ENCODE measurements at regions not wholly inside any gene's neighbourhood (a gene's known extent, or its start where the extent isn't known, plus 50 kb on each side); places are given as distances from the start of the nearest gene placed in this dataset.

GRCh38 chr1:38175121-38175520 is 128.5 kb upstream of the POU3F1 start:
- ChIA-PET POLR2A (interaction anchor here (0.6 to 0.8 kb wide), 2 partner anchors 9 to 20 kb away, joined by 3 to 5 read pairs; no protein-coding TSS in a partner anchor), CTCF (ENCODE audit: low intra/inter-chr PET ratio) (no interaction called here)
- no peak for ATAC-seq

DNA sequence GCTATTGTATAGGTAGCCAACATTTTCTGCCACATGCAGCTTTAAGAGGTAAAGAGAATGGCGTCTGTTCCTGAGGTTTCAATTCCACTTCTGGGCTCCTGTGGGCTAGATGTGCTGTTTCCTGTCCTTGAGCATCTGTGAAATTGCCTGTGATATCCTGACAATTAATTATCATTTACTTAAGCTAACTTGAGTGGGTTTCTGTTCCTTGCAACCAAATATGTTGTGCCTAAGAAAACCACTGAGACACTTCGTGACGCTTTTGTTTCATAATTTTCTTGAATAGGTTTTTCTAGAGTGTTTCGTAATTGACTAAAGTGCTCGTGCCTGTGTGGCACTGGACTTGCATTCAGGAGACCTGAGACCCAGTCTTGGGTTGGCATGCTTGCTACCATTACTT is 127.3 kb upstream of the POU3F1 start:
- H3K4me2 ChIP-seq (ENCODE audit: insufficient read depth, low read length) = no peak overlapping the region
- ATAC-seq (no peak), FAIRE-seq (no peak), DNase-seq (ENCODE audit: extremely low read depth in 1 of 4, low spot score in 3 of 4) (no peak)
- H2AFZ ChIP-seq (ENCODE audit: low read depth, low read length) = no peak overlapping the region
- H3K9me1 ChIP-seq (ENCODE audit: control insufficient read depth, insufficient read depth, low read length) = no peaks in the 10 kb centered on the region
- no peaks in the 10 kb centered on the region for H3K9me3 ChIP-seq (replicated peaks; ENCODE audit: control insufficient read depth, insufficient read depth, low read depth, low read length)
- H4K20me1 ChIP-seq (replicated peaks; ENCODE audit: control insufficient read depth, insufficient read depth, low read length) = no peaks in the 10 kb centered on the region
- POLR2A ChIA-PET = interaction anchor here (0.7 to 1.5 kb wide), 4 partner anchors 9 to 849 kb away, joined by 3 to 6 read pairs (median 3); no protein-coding TSS in a partner anchor
- H3K9ac ChIP-seq (ENCODE audit: insufficient read depth in 1 of 2, low read depth in 2 of 2, low read length in 2 of 2) = no peak overlapping the region
- H3K4me3 ChIP-seq = no peak overlapping the region
- 1% methylated on average over 5 of the region's 5 CpGs for WGBS (ENCODE audit: insufficient coverage, low coverage, missing lambda C conversion rate)
- H3K79me2 ChIP-seq (ENCODE audit: control insufficient read depth, insufficient read depth, low read length) = no peaks in the 10 kb centered on the region
- in situ Hi-C loops (cut with MboI) (no loop called here), intact Hi-C loops (cut with micrococcal nuclease) (no loop called here)
- CTCF ChIA-PET (ENCODE audit: low intra/inter-chr PET ratio) = no interaction called here
- peaks cover 27 to 34% of the 10 kb centered on the region in 2 experiments for H3K27me3 ChIP-seq (ENCODE audit: control insufficient read depth in 2 of 2, insufficient read depth in 2 of 2, low read length in 2 of 2)
- H3K27ac ChIP-seq (ENCODE audit: extremely low read depth, low read depth, low read length) = no peak overlapping the region
- no peaks in the 10 kb centered on the region for H3K4me1 ChIP-seq (replicated peaks in 1 of 2; ENCODE audit: control insufficient read depth in 2 of 2, insufficient read depth in 2 of 2, low read length in 2 of 2)
- no peaks in the 10 kb centered on the region for H3K36me3 ChIP-seq (ENCODE audit: control insufficient read depth, insufficient read depth, low read length)
- BruUV-seq (replicated peaks) = no TSS peak
- no peak for TF ChIP-seq RBM17 (IDR thresholded peaks at IDR 0.05; ENCODE audit: borderline replicate concordance, low read depth, low read length)
- no peak for TF ChIP-seq BACH1 (tag; IDR thresholded peaks at IDR 0.05)
- TF ChIP-seq ZNF586 (CRISPR knock-in tag; conservative IDR thresholded peaks at IDR 0.05) = no peak
- no peak for TF ChIP-seq HDAC3 (IDR thresholded peaks at IDR 0.05; ENCODE audit: borderline replicate concordance, partially characterized antibody)
- TF ChIP-seq, protein P1, sequence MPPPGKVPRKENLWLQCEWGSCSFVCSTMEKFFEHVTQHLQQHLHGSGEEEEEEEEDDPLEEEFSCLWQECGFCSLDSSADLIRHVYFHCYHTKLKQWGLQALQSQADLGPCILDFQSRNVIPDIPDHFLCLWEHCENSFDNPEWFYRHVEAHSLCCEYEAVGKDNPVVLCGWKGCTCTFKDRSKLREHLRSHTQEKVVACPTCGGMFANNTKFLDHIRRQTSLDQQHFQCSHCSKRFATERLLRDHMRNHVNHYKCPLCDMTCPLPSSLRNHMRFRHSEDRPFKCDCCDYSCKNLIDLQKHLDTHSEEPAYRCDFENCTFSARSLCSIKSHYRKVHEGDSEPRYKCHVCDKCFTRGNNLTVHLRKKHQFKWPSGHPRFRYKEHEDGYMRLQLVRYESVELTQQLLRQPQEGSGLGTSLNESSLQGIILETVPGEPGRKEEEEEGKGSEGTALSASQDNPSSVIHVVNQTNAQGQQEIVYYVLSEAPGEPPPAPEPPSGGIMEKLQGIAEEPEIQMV (tag; conservative IDR thresholded peaks at IDR 0.05; ENCODE audit: low read depth) = no peak
- no peak for TF ChIP-seq KDM1A (IDR thresholded peaks at IDR 0.05)
- no peak for TF ChIP-seq ILK (tag; IDR thresholded peaks at IDR 0.05; ENCODE audit: borderline replicate concordance, low read depth)
- TF ChIP-seq LEF1 (IDR thresholded peaks at IDR 0.05) = no peak
- TF ChIP-seq ZNF277 (CRISPR knock-in tag; IDR thresholded peaks at IDR 0.05; ENCODE audit: borderline replicate concordance) = no peak
- TF ChIP-seq SMARCE1 (IDR thresholded peaks at IDR 0.05) = no peak
- no peak for TF ChIP-seq PHTF2 (CRISPR knock-in tag; IDR thresholded peaks at IDR 0.05)
- no peak for TF ChIP-seq ZNF41 (CRISPR knock-in tag; conservative IDR thresholded peaks at IDR 0.05)
- TF ChIP-seq NFE2L1 (tag; IDR thresholded peaks at IDR 0.05; ENCODE audit: borderline replicate concordance, low read depth) = no peak

More at GRCh38 chr1:38175121-38175520, 128.5 kb upstream of the POU3F1 start:
- in situ Hi-C loops (cut with MboI) (no loop called here), intact Hi-C loops (cut with micrococcal nuclease) (no loop called here)
- DNase-seq (ENCODE audit: extremely low read depth in 1 of 4, low spot score in 3 of 4) = no peak
- no peak for TF ChIP-seq ELF4 (CRISPR knock-in tag; IDR thresholded peaks at IDR 0.05)
- TF ChIP-seq ZSCAN29 (IDR thresholded peaks at IDR 0.05) = no peak
- no peak for TF ChIP-seq ELF1 (tag; IDR thresholded peaks at IDR 0.05)
- no peak for TF ChIP-seq ZNF24 (IDR thresholded peaks at IDR 0.05)
- no peak for TF ChIP-seq ZNF282 (CRISPR knock-in tag; IDR thresholded peaks at IDR 0.05)
- TF ChIP-seq XRCC3 (IDR thresholded peaks at IDR 0.05) = no peak
- no peak for TF ChIP-seq ZNF175 (CRISPR knock-in tag; IDR thresholded peaks at IDR 0.05; ENCODE audit: low read depth)
- TF ChIP-seq GABPB2 (CRISPR knock-in tag; conservative IDR thresholded peaks at IDR 0.05) = no peak
- Histone ChIP-seq H3K9me3 (replicated peaks; ENCODE audit: control insufficient read depth, insufficient read depth, low read depth, low read length) (no peaks in the 10 kb centered on the region), H2AFZ (ENCODE audit: low read depth, low read length) (no peak overlapping the region), H3K27ac (ENCODE audit: extremely low read depth, low read depth, low read length) (no peak overlapping the region), H3K4me2 (ENCODE audit: insufficient read depth, low read length) (no peak overlapping the region), H3K4me3 (no peak overlapping the region), H3K9ac (ENCODE audit: insufficient read depth in 1 of 2, low read depth in 2 of 2, low read length in 2 of 2) (no peak overlapping the region), H3K27me3 (ENCODE audit: control insufficient read depth in 2 of 2, insufficient read depth in 2 of 2, low read length in 2 of 2) (peaks cover 26 to 39% of the 10 kb centered on the region in 2 experiments), H3K36me3 (ENCODE audit: control insufficient read depth, insufficient read depth, low read length) (no peaks in the 10 kb centered on the region), H3K79me2 (ENCODE audit: control insufficient read depth, insufficient read depth, low read length) (no peaks in the 10 kb centered on the region), H3K4me1 (replicated peaks in 1 of 2; ENCODE audit: control insufficient read depth in 2 of 2, insufficient read depth in 2 of 2, low read length in 2 of 2) (no peaks in the 10 kb centered on the region), H3K9me1 (ENCODE audit: control insufficient read depth, insufficient read depth, low read length) (no peaks in the 10 kb centered on the region), H4K20me1 (replicated peaks; ENCODE audit: control insufficient read depth, insufficient read depth, low read length) (no peaks in the 10 kb centered on the region)
- 2% methylated on average over 6 of the region's 9 CpGs for WGBS (ENCODE audit: insufficient coverage, low coverage, missing lambda C conversion rate)
- no peak for FAIRE-seq
- no TSS peak for BruUV-seq (replicated peaks)

Measured in K562 (cell line).